CD4-positive, alpha-beta T cell (primary cell): ENCODE measurements at regions not wholly inside any gene's neighbourhood (a gene's known extent, or its start where the extent isn't known, plus 50 kb on each side); places are given as distances from the start of the nearest gene placed in this dataset.

Source experiments
- ATAC-seq: fragments of 200-7000 bp; cut with Tn5 transposase; one replicate; pipeline ENCODE4 v1.10.0; 2022; ENCODE audit warnings: mild to moderate bottlenecking; ENCODE audit not compliant: poor library complexity
- CTCF ChIA-PET: fragments of 350-600 bp; sonication (Branson Sonifier 250); formaldehyde crosslinking; loops from one replicate; lab custom pipeline; 2021; ENCODE audit warnings: antibody characterized with exemption, inconsistent platforms; lab: Charles Lee
- POLR2A ChIA-PET: fragments of 350-600 bp; sonication (Branson Sonifier 250); formaldehyde crosslinking; loops from one replicate; lab custom pipeline; 2021; ENCODE audit warnings: antibody characterized with exemption, inconsistent platforms; lab: Charles Lee
- DNase-seq, 14 experiments: peaks; one replicate each; pipeline ENCODE4 v3.0.0-alpha.2; 2013 to 2020; ENCODE audit warnings: mixed read lengths in 2 of 14
- H3K27ac ChIP-seq, 2 donors: one replicate each; pipeline versions ENCODE4 v1.5.1 to v1.7.0; 2013; ENCODE audit warnings: low read length in 2 of 2, low read depth in 1 of 2, mild to moderate bottlenecking in 1 of 2
- H3K27me3 ChIP-seq, 2 experiments: 1 replicate in 1 of 2; 2 replicates in 1 of 2; pipeline versions ENCODE4 v1.6.1 to v1.7.0; 2013; ENCODE audit warnings: low read length in 2 of 2, control low read depth in 1 of 2, mild to moderate bottlenecking in 1 of 2, moderate library complexity in 1 of 2; ENCODE audit not compliant: insufficient read depth in 2 of 2, control insufficient read depth in 1 of 2
- H3K36me3 ChIP-seq: one replicate; pipeline ENCODE4 v1.6.1; 2013; ENCODE audit warnings: low read length, control low read depth; ENCODE audit not compliant: insufficient read depth
- H3K4me1 ChIP-seq: one replicate; pipeline ENCODE4 v1.6.1; 2013; ENCODE audit warnings: low read length, control low read depth; ENCODE audit not compliant: insufficient read depth
- H3K4me3 ChIP-seq: one replicate; pipeline ENCODE4 v1.5.1; 2013; ENCODE audit warnings: mild to moderate bottlenecking, low read length, moderate library complexity
- H3K9me3 ChIP-seq, 2 experiments: 1 replicate in 1 of 2; 2 replicates in 1 of 2; pipeline versions ENCODE4 v1.6.1 to v1.7.0; 2013; ENCODE audit warnings: low read length in 2 of 2, mild to moderate bottlenecking in 2 of 2, control low read depth in 1 of 2, moderate library complexity in 1 of 2; ENCODE audit not compliant: control insufficient read depth in 1 of 2, insufficient read depth in 1 of 2
- H3K27ac Mint-ChIP-seq: one replicate; pipeline ENCODE4 v1.8.0; 2020; ENCODE audit warnings: mixed read lengths
- H3K27me3 Mint-ChIP-seq: one replicate; pipeline ENCODE4 v1.8.0; 2021; ENCODE audit warnings: mixed read lengths
- H3K36me3 Mint-ChIP-seq: one replicate; pipeline ENCODE4 v1.8.0; 2021; ENCODE audit warnings: low read depth, mixed read lengths
- H3K4me1 Mint-ChIP-seq: one replicate; pipeline ENCODE4 v1.8.0; 2021; ENCODE audit warnings: low read depth, mixed read lengths
- H3K4me3 Mint-ChIP-seq: one replicate; pipeline ENCODE4 v1.8.0; 2020; ENCODE audit warnings: mild to moderate bottlenecking, mixed read lengths
- H3K9me3 Mint-ChIP-seq: one replicate; pipeline ENCODE4 v1.8.0; 2020; ENCODE audit warnings: mixed read lengths
- CTCF ChIP-seq: fragments of 200-600 bp; IDR thresholded peaks from one replicate; pipeline ENCODE4 v1.8.0; 2022; ENCODE audit warnings: antibody characterized with exemption, mild to moderate bottlenecking
- intact Hi-C, 2 experiments: fragments of 100-400 bp; cut with DNase I in 1 of 2; cut with micrococcal nuclease in 1 of 2; formaldehyde crosslinking; loops; one replicate each; pipeline versions ENCODE4 v1.15.1 to v1.9.0; 2023 to 2025; cut with DNase I, micrococcal nuclease

GRCh38 chr22:48105259-48105658 is 1342.8 kb downstream of the TBC1D22A start:
- Histone ChIP-seq H3K27ac (no peak overlapping the region), H3K9me3 (peaks cover 7 to 12% of the 10 kb centered on the region in 2 experiments), H3K4me1 (peaks cover 8% of the 10 kb centered on the region), H3K27me3 (no peaks in the 10 kb centered on the region), H3K36me3 (no peaks in the 10 kb centered on the region), H3K4me3 (no peak overlapping the region)
- ChIA-PET POLR2A (no interaction called here), CTCF (no interaction called here)
- ATAC-seq (no peak), DNase-seq (no peak)
- peaks cover 8% of the 10 kb centered on the region for H3K9me3 Mint-ChIP-seq
- no peaks in the 10 kb centered on the region for H3K36me3 Mint-ChIP-seq
- TF ChIP-seq CTCF: no peak
- H3K4me3 Mint-ChIP-seq: no peak overlapping the region
- no peak overlapping the region for H3K27ac Mint-ChIP-seq
- intact Hi-C loops: no loop called here
- H3K27me3 Mint-ChIP-seq: peaks cover 8% of the 10 kb centered on the region
- H3K4me1 Mint-ChIP-seq: peaks cover 9% of the 10 kb centered on the region

- no peak for DNase-seq
- POLR2A ChIA-PET: no interaction called here
- intact Hi-C loops: no loop called here
- CTCF ChIA-PET: no interaction called here
- H3K36me3 Mint-ChIP-seq: no peaks in the 10 kb centered on the region
- no peak for ATAC-seq
- H3K9me3 ChIP-seq: peaks cover 7 to 12% of the 10 kb centered on the region in 2 experiments
- H3K4me1 Mint-ChIP-seq: peaks cover 10% of the 10 kb centered on the region
- no peak overlapping the region for H3K4me3 ChIP-seq
- no peaks in the 10 kb centered on the region for H3K36me3 ChIP-seq
- no peaks in the 10 kb centered on the region for H3K27me3 ChIP-seq
- no peak overlapping the region for H3K27ac ChIP-seq
- H3K27ac Mint-ChIP-seq: no peak overlapping the region
- H3K9me3 Mint-ChIP-seq: peaks cover 3% of the 10 kb centered on the region
- TF ChIP-seq CTCF: no peak
- peaks cover 8% of the 10 kb centered on the region for H3K27me3 Mint-ChIP-seq
- no peak overlapping the region for H3K4me3 Mint-ChIP-seq
- peaks cover 8% of the 10 kb centered on the region for H3K4me1 ChIP-seq
Observed at GRCh38 chr22:48104766-48105165, 1342.3 kb downstream of the TBC1D22A start.

GRCh38 chr22:48104102-48104738 is 1341.8 kb downstream of the TBC1D22A start:
- peaks cover 12% of the 10 kb centered on the region for H3K4me1 ChIP-seq

More at GRCh38 chr22:48104102-48104738, 1341.8 kb downstream of the TBC1D22A start:
- intact Hi-C loops: no loop called here
- Mint-ChIP-seq H3K27me3 (peaks cover 8% of the 10 kb centered on the region), H3K4me3 (no peak overlapping the region), H3K4me1 (peaks cover 10% of the 10 kb centered on the region), H3K9me3 (peaks cover 2% of the 10 kb centered on the region), H3K27ac (no peak overlapping the region), H3K36me3 (no peaks in the 10 kb centered on the region)
- Histone ChIP-seq H3K4me3 (no peak overlapping the region), H3K36me3 (no peaks in the 10 kb centered on the region), H3K27me3 (no peaks in the 10 kb centered on the region), H3K27ac (no peak overlapping the region), H3K9me3 (peaks cover 7 to 12% of the 10 kb centered on the region in 2 experiments)
- DNase-seq (no peak), ATAC-seq (no peak)
- ChIA-PET POLR2A (no interaction called here), CTCF (interaction anchor here (0.8 kb wide), 1 partner anchor 9 kb away, joined by 3 read pairs; no protein-coding TSS in a partner anchor)
- no peak for TF ChIP-seq CTCF
